Upper lobe of left lung (tissue), 4 donors: ENCODE measurements at regions not wholly inside any gene's neighbourhood (a gene's known extent, or its start where the extent isn't known, plus 50 kb on each side); places are given as distances from the start of the nearest gene placed in this dataset.

Source experiments
- POLR2A ChIP-seq, 4 donors: fragments of 450-650 bp; IDR thresholded peaks; one replicate each; pipeline ENCODE4 v1.5.1; 2016 to 2017; ENCODE audit warnings: antibody characterized with exemption in 4 of 4, mild to moderate bottlenecking in 2 of 4
- POLR2AphosphoS5 ChIP-seq, 2 donors: sonication (generic); formaldehyde crosslinking; IDR thresholded peaks; one replicate each; pipeline ENCODE4 v1.5.1; 2017; ENCODE audit warnings: antibody characterized with exemption in 2 of 2
- TF ChIP-seq, protein P1 (sequence below), 6 experiments: fragments of 450-650 bp in 4 of 6; fragments of 200-600 bp in 2 of 6; sonication (generic) in 2 of 6; IDR thresholded peaks; one replicate each; pipeline ENCODE4 v1.5.1; 2016 to 2019; ENCODE audit warnings: antibody characterized with exemption in 6 of 6

DNA sequence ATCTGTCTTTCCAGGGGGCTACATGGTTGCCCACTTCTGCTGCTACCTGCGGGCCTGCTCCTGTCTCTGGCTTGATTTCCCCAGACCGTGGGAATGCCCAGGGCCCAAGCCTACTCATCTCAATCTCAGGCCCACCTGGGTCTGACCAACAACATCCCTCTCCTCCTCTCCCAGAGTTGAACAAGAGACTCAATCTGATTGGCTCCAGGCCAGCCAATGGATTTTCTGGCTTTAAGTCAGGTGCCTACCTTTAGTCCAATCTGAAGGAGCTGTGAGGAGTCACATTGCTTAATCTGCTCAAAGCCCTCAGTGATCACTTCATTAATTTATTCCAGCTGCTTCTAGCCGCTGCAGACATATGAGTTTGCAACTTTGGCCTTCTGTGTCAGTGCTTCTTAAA lies 162.4 kb upstream of the KCNG1 start:
- no peak for TF ChIP-seq POLR2AphosphoS5 (IDR thresholded peaks at IDR 0.05)
- TF ChIP-seq, protein P1, sequence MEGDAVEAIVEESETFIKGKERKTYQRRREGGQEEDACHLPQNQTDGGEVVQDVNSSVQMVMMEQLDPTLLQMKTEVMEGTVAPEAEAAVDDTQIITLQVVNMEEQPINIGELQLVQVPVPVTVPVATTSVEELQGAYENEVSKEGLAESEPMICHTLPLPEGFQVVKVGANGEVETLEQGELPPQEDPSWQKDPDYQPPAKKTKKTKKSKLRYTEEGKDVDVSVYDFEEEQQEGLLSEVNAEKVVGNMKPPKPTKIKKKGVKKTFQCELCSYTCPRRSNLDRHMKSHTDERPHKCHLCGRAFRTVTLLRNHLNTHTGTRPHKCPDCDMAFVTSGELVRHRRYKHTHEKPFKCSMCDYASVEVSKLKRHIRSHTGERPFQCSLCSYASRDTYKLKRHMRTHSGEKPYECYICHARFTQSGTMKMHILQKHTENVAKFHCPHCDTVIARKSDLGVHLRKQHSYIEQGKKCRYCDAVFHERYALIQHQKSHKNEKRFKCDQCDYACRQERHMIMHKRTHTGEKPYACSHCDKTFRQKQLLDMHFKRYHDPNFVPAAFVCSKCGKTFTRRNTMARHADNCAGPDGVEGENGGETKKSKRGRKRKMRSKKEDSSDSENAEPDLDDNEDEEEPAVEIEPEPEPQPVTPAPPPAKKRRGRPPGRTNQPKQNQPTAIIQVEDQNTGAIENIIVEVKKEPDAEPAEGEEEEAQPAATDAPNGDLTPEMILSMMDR (IDR thresholded peaks at IDR 0.05) = no peak
- no peak for TF ChIP-seq POLR2A (IDR thresholded peaks at IDR 0.05)
